ENCODE measurements at regions not wholly inside any gene's neighbourhood (a gene's known extent, or its start where the extent isn't known, plus 50 kb on each side); places are given as distances from the start of the nearest gene placed in this dataset.
A peak's percentile ranks its signal among the peaks of the same experiment; 100 is the strongest.
"Not testable (repeated sequence)": the region's sequence is repeated elsewhere in the genome, so short reads cannot be mapped to it uniquely, and the experiment has no call there.

- DNase-seq = no peak
Measured at GRCh38 chr11:49316180-49316579, 107.8 kb upstream of the FOLH1 start.

- no peak for DNase-seq
Measured at GRCh38 chr11:49303080-49303479, 94.7 kb upstream of the FOLH1 start.

- DNase-seq = peak in 1 of 2 experiments; percentile 1
Measured at GRCh38 chr11:49302360-49302759, 94.0 kb upstream of the FOLH1 start.

- DNase-seq = not testable (repeated sequence)
Measured at GRCh38 chr11:49298017-49298416, 89.6 kb upstream of the FOLH1 start.

- DNase-seq = not testable (repeated sequence)
Measured at GRCh38 chr11:49283911-49284310, 75.5 kb upstream of the FOLH1 start.

- not testable (repeated sequence) for DNase-seq
Measured at GRCh38 chr11:49283282-49283681, 74.9 kb upstream of the FOLH1 start.

- DNase-seq = not testable (repeated sequence)
Measured at GRCh38 chr11:49282125-49282524, 73.7 kb upstream of the FOLH1 start.

GRCh38 chr11:49277951-49278350 is 69.5 kb upstream of the FOLH1 start:
- DNase-seq = not testable (repeated sequence)

Measured in SW 1271 (cell line).